ENCODE measurements at regions not wholly inside any gene's neighbourhood (a gene's known extent, or its start where the extent isn't known, plus 50 kb on each side); places are given as distances from the start of the nearest gene placed in this dataset.

GRCh38 chr1:222181191-222181590, 366.7 kb downstream of the HHIPL2 start:
- TF ChIP-seq CTCF (IDR thresholded peaks at IDR 0.05; ENCODE audit: low read length) (no peak), EZH2 (optimal IDR thresholded peaks at IDR 0.05; ENCODE audit: low read depth, low read length) (no peak), EZH2phosphoT487 (IDR thresholded peaks at IDR 0.05; ENCODE audit: low read length) (no peak)
